GM12878 (cell line): ENCODE measurements at regions not wholly inside any gene's neighbourhood (a gene's known extent, or its start where the extent isn't known, plus 50 kb on each side); places are given as distances from the start of the nearest gene placed in this dataset.

Experiments
- ATAC-seq: fragments of 200-7000 bp; cut with Tn5 transposase; 3 replicates; pipeline ENCODE4 v1.9.1; 2020; ENCODE audit warnings: mild to moderate bottlenecking, moderate library complexity
- BruUV-seq: library from RNA; stranded (reverse); fragments of 400-500 nt; replicated peaks from 2 replicates; lab custom pipeline; 2021; lab: Mats Ljungman, UMichigan
- CTCF ChIA-PET: fragments of 300-600 bp; sonication (Branson Sonifier 250); formaldehyde crosslinking; extraction: SDS; loops from one replicate; lab custom pipeline; 2021; ENCODE audit warnings: inconsistent platforms; lab: Yijun Ruan, JAX
- POLR2A ChIA-PET: fragments of 350-600 bp; formaldehyde crosslinking; extraction: SDS; loops from one replicate; lab custom pipeline; 2021; ENCODE audit warnings: inconsistent platforms; lab: Charles Lee
- RAD21 ChIA-PET: fragments of 300-600 bp; sonication (Branson Sonifier 250); formaldehyde crosslinking; loops from one replicate; lab custom pipeline; 2023; ENCODE audit warnings: antibody characterized with exemption; ENCODE audit not compliant: unreplicated experiment; lab: Charles Lee
- SMC1A ChIA-PET: fragments of 300-600 bp; sonication (Branson Sonifier 250); formaldehyde crosslinking; loops from one replicate; lab custom pipeline; 2023; ENCODE audit not compliant: unreplicated experiment, uncharacterized antibody; lab: Charles Lee
- DNase-seq: peaks from one replicate; pipeline ENCODE4 v3.0.0-alpha.2; 2011; ENCODE audit warnings: low read depth, low spot score
- FAIRE-seq: peaks from 3 replicates; lab custom pipeline; 2011; peaks lifted over from hg19 to GRCh38; lab: Jason Lieb, UNC
- H2AFZ ChIP-seq: 2 replicates; pipeline ENCODE4 v1.6.0; 2011; ENCODE audit warnings: low read depth, low read length, control low read depth; ENCODE audit not compliant: control insufficient read depth
- H3K27ac ChIP-seq: 2 replicates; pipeline ENCODE4 v1.5.1; 2011; ENCODE audit warnings: control low read depth; ENCODE audit not compliant: control insufficient read depth, insufficient read depth
- H3K27me3 ChIP-seq, 2 experiments: replicated peaks in 1 of 2; 2 replicates each; pipeline versions ENCODE4 v1.6.0 to v1.6.1; 2011; ENCODE audit warnings: low read length in 1 of 2; ENCODE audit not compliant: control insufficient read depth in 2 of 2, insufficient read depth in 2 of 2
- H3K36me3 ChIP-seq, 2 experiments: 2 replicates each; pipeline ENCODE4 v1.5.1; 2011; ENCODE audit warnings: low read length in 1 of 2; ENCODE audit not compliant: control insufficient read depth in 2 of 2, insufficient read depth in 2 of 2
- H3K4me1 ChIP-seq: 2 replicates; pipeline ENCODE4 v1.6.1; 2011; ENCODE audit warnings: mild to moderate bottlenecking, low read length, moderate library complexity, mixed read lengths; ENCODE audit not compliant: control insufficient read depth, insufficient read depth
- H3K4me2 ChIP-seq: 2 replicates; pipeline ENCODE4 v1.6.0; 2011; ENCODE audit warnings: control low read depth; ENCODE audit not compliant: control insufficient read depth, insufficient read depth
- H3K4me3 ChIP-seq: fragments of 200-600 bp; sonication (generic); 2 replicates; pipeline ENCODE4 v1.5.1; 2016
- H3K79me2 ChIP-seq: 2 replicates; pipeline ENCODE4 v1.6.0; 2011; ENCODE audit warnings: low read length; ENCODE audit not compliant: control insufficient read depth, insufficient read depth
- H3K9ac ChIP-seq: 2 replicates; pipeline ENCODE4 v1.8.0; 2011; ENCODE audit warnings: low read length, control low read depth, mixed read lengths; ENCODE audit not compliant: control insufficient read depth, insufficient read depth
- H3K9me3 ChIP-seq: replicated peaks from 3 replicates; pipeline ENCODE4 v1.5.1; 2011; ENCODE audit warnings: mild to moderate bottlenecking, low read length; ENCODE audit not compliant: control insufficient read depth, insufficient read depth
- H4K20me1 ChIP-seq: 2 replicates; pipeline ENCODE4 v1.6.0; 2011; ENCODE audit not compliant: control insufficient read depth, insufficient read depth
- CHD1 ChIP-seq: IDR thresholded peaks from 2 replicates; pipeline ENCODE4 v1.6.1; 2012; ENCODE audit warnings: low read depth, low read length, improper control_type of control experiment
- FOXK2 ChIP-seq: fragments of 450-650 bp; IDR thresholded peaks from 2 replicates; pipeline ENCODE4 v1.6.1; 2017; ENCODE audit warnings: mild to moderate bottlenecking, moderate library complexity
- GABPA ChIP-seq: IDR thresholded peaks from 2 replicates; pipeline ENCODE4 v1.6.1; 2014; ENCODE audit warnings: antibody characterized with exemption, low read depth, mild to moderate bottlenecking, inconsistent platforms
- MYC ChIP-seq: IDR thresholded peaks from 2 replicates; pipeline ENCODE4 v1.6.1; 2011; ENCODE audit warnings: mild to moderate bottlenecking, low read length, moderate library complexity, inconsistent platforms; ENCODE audit not compliant: insufficient read depth, insufficient replicate concordance, insufficient read length, severe bottlenecking
- NR2C1 ChIP-seq: fragments of 450-650 bp; IDR thresholded peaks from 2 replicates; pipeline ENCODE4 v1.6.1; 2017; ENCODE audit warnings: antibody characterized with exemption, mild to moderate bottlenecking, moderate library complexity
- RELB ChIP-seq: fragments of 450-650 bp; IDR thresholded peaks from 2 replicates; pipeline ENCODE4 v1.6.1; 2017; ENCODE audit warnings: low read depth, mild to moderate bottlenecking, moderate library complexity
- SMAD5 ChIP-seq: IDR thresholded peaks from 2 replicates; pipeline ENCODE4 v1.6.1; 2016; ENCODE audit warnings: antibody characterized with exemption, low read depth
- STAT3 ChIP-seq: IDR thresholded peaks from 2 replicates; pipeline ENCODE4 v1.6.1; 2011; ENCODE audit warnings: low read depth, low read length, improper control_type of control experiment
- TCF12 ChIP-seq: IDR thresholded peaks from 2 replicates; pipeline ENCODE4 v1.6.1; 2011; ENCODE audit warnings: low read depth, mild to moderate bottlenecking, low read length
- WRNIP1 ChIP-seq: IDR thresholded peaks from 2 replicates; pipeline ENCODE4 v1.6.1; 2011; ENCODE audit warnings: low read depth, low read length, improper control_type of control experiment, borderline replicate concordance
- ZBED1 ChIP-seq: IDR thresholded peaks from 2 replicates; pipeline ENCODE4 v1.6.1; 2016; ENCODE audit warnings: borderline replicate concordance
- ZBTB4 ChIP-seq: fragments of 450-650 bp; formaldehyde crosslinking; IDR thresholded peaks from 2 replicates; pipeline ENCODE4 v1.4.0; 2022; ENCODE audit warnings: mild to moderate bottlenecking, moderate library complexity
- ZNF592 ChIP-seq: fragments of 450-650 bp; IDR thresholded peaks from 2 replicates; pipeline ENCODE4 v1.6.1; 2017; ENCODE audit warnings: mild to moderate bottlenecking, moderate library complexity
- WGBS: methylation state at CpG from one replicate; pipeline ENCODE4 v1.1.6; 2016; ENCODE audit warnings: low lambda C conversion rate; ENCODE audit not compliant: insufficient replicate concordance, insufficient coverage; ENCODE audit errors: missing lambda C conversion rate; 5-methylcytosine and 5-hydroxymethylcytosine counted together
- in situ Hi-C: fragments of 300-500 bp; cut with MboI; formaldehyde crosslinking; loops from 9 replicates; pipeline ENCODE4 v1.14.3; 2018; ENCODE audit warnings: mixed read lengths
- intact Hi-C: fragments of 100-400 bp; cut with micrococcal nuclease; formaldehyde crosslinking; loops from one replicate; pipeline ENCODE4 v1.14.2; 2022; ENCODE audit not compliant: unreplicated experiment

GRCh38 chr10:59588791-59589190 lies 120.9 kb downstream of the SLC16A9 start:
- no peak for FAIRE-seq
- RAD21 ChIA-PET = no interaction called here
- no peaks in the 10 kb centered on the region for H3K79me2 ChIP-seq
- H3K4me2 ChIP-seq = no peak overlapping the region
- H3K27me3 ChIP-seq = no peaks in the 10 kb centered on the region
- H2AFZ ChIP-seq = no peak overlapping the region
- intact Hi-C loops (loop anchor here (10.0 kb wide), 1 partner anchor 1054 kb away; no protein-coding TSS in a partner anchor), in situ Hi-C loops (no loop called here)
- SMC1A ChIA-PET = interaction anchor here (0.6 kb wide), 1 partner anchor 11 kb away, joined by 3 read pairs; no protein-coding TSS in a partner anchor
- H4K20me1 ChIP-seq = no peaks in the 10 kb centered on the region
- POLR2A ChIA-PET = no interaction called here
- TF ChIP-seq ZNF592 = no peak
- TF ChIP-seq STAT3 = no peak
- TF ChIP-seq WRNIP1 = no peak
- TF ChIP-seq ZBTB4 (CRISPR knock-in tag) = no peak
- no peak for TF ChIP-seq FOXK2
- peak; percentile 69 for TF ChIP-seq NR2C1
- no peak for TF ChIP-seq MYC
- TF ChIP-seq ZBED1 = no peak
- TF ChIP-seq TCF12 = no peak
- TF ChIP-seq RELB = no peak
- TF ChIP-seq GABPA = 0 out of 2 replicates have a peak, but pooled peaks have one; percentile 18
- no peak for TF ChIP-seq CHD1
- no peak for TF ChIP-seq SMAD5
- H3K9ac ChIP-seq = no peak overlapping the region
- ATAC-seq = no peak
- H3K27ac ChIP-seq = no peak overlapping the region
- H3K4me1 ChIP-seq = no peaks in the 10 kb centered on the region
- BruUV-seq = no TSS peak
- no peaks in the 10 kb centered on the region for H3K36me3 ChIP-seq
- DNase-seq = no peak
- no peaks in the 10 kb centered on the region for H3K9me3 ChIP-seq
- H3K4me3 ChIP-seq = no peak overlapping the region
- CTCF ChIA-PET = interaction anchor here (0.8 kb wide), 1 partner anchor 8 kb away, joined by 3 read pairs; no protein-coding TSS in a partner anchor
- WGBS = 12% methylated on average over 6 of the region's 6 CpGs
